ENCODE measurements at regions not wholly inside any gene's neighbourhood (a gene's known extent, or its start where the extent isn't known, plus 50 kb on each side); places are given as distances from the start of the nearest gene placed in this dataset.

DNA sequence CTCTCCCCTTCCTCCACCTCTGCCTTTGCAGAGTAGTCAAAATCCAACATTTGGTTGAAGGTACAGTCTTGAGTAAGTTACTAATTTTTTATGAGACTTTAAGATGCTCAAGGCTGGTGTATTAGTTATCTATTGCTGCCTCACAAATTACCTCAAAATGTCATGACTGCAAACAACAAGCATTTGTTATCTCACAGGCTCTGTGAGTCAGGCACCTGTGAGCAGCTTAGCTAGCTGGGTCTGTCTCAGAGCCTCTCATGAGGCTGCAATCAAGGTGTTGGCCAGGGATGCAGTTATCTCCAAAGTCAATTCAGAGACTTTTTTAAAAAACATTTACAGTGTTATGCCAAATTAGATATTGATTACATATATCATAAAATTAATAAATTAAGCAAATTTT lies 371.3 kb upstream of the RGMB start:
- ChIA-PET POLR2A (no interaction called here), CTCF (interaction anchor here (1.9 kb wide), 1 partner anchor 367 kb away, joined by 5 read pairs; no protein-coding TSS in a partner anchor)
- no peaks in the 10 kb centered on the region for H3K36me3 Mint-ChIP-seq
- H3K4me1 Mint-ChIP-seq = 0 out of 2 replicates have a peak, but pooled peaks cover 3% of the 10 kb centered on the region
- DNase-seq (ENCODE audit: low spot score) = no peak
- no peak overlapping the region for H3K27ac Mint-ChIP-seq
- H3K27me3 Mint-ChIP-seq (ENCODE audit: low read depth) = no peaks in the 10 kb centered on the region
- H3K9me3 Mint-ChIP-seq = no peaks in the 10 kb centered on the region
- no peak overlapping the region for H3K4me3 Mint-ChIP-seq
- TF ChIP-seq MLX (CRISPR knock-in tag; IDR thresholded peaks at IDR 0.05) (no peak), GTF2I (CRISPR knock-in tag; conservative IDR thresholded peaks at IDR 0.05) (no peak)
- ATAC-seq = no peak

DNA sequence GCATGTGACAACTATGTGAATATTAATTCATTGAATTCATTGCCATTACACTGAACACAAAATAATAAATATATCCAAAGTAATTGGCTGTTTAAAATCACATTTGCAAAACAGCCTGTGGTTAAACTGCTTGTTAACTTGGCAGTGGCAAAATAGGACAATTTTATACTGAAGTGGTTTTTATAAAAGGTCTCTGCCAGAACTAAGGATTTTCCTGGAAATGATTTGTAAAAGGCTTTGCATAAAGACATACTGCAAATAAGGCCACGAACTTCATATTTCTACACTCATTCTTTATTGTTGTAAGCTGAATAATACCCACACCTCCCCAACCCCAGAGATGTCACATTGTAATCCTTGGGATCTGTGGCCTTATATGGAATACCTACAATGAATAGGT lies 370.3 kb upstream of the RGMB start:
- no peaks in the 10 kb centered on the region for H3K27me3 Mint-ChIP-seq (ENCODE audit: low read depth)
- no peak overlapping the region for H3K4me3 Mint-ChIP-seq
- H3K36me3 Mint-ChIP-seq = no peaks in the 10 kb centered on the region
- DNase-seq (ENCODE audit: low spot score) (no peak), ATAC-seq (no peak)
- TF ChIP-seq CREM (CRISPR knock-in tag; IDR thresholded peaks at IDR 0.05) (no peak), ERG (CRISPR knock-in tag; IDR thresholded peaks at IDR 0.05) (no peak)
- TF ChIP-seq, protein P1, sequence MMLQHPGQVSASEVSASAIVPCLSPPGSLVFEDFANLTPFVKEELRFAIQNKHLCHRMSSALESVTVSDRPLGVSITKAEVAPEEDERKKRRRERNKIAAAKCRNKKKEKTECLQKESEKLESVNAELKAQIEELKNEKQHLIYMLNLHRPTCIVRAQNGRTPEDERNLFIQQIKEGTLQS (CRISPR knock-in tag; conservative IDR thresholded peaks at IDR 0.05) = no peak
- CTCF ChIA-PET = no interaction called here
- no peaks in the 10 kb centered on the region for H3K9me3 Mint-ChIP-seq
- POLR2A ChIA-PET = no interaction called here
- H3K27ac Mint-ChIP-seq = no peak overlapping the region
- 0 out of 2 replicates have a peak, but pooled peaks cover 3% of the 10 kb centered on the region for H3K4me1 Mint-ChIP-seq

DNA sequence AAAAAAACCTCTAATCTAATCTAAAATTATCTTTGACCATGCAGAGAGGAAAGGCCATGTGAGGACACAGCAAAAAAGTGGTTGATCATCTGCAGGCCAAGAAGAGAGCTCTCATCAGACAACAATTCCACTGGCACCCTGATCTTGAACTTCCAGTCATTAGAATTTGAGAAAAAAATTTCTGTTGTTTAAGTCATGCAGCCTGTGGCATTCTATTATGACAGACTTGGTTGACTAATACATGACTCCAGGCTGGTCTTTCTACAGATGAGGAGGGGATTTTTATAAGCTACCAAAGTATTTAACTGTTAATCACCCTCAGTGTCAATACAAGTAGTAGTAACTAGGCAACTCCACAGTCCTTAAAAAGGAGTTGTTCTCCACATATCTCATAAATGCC lies 358.5 kb upstream of the RGMB start:
- POLR2A ChIA-PET = no interaction called here
- CTCF ChIA-PET = interaction anchor here (1.0 kb wide), 1 partner anchor 320 kb away, joined by 3 read pairs; no protein-coding TSS in a partner anchor
- Mint-ChIP-seq H3K27me3 (ENCODE audit: low read depth) (no peaks in the 10 kb centered on the region), H3K4me3 (no peak overlapping the region), H3K4me1 (peaks cover 11% of the 10 kb centered on the region), H3K27ac (no peak overlapping the region), H3K9me3 (peaks cover 8% of the 10 kb centered on the region), H3K36me3 (no peaks in the 10 kb centered on the region)
- TF ChIP-seq GTF2I (CRISPR knock-in tag; conservative IDR thresholded peaks at IDR 0.05) = no peak
- TF ChIP-seq, protein P2, sequence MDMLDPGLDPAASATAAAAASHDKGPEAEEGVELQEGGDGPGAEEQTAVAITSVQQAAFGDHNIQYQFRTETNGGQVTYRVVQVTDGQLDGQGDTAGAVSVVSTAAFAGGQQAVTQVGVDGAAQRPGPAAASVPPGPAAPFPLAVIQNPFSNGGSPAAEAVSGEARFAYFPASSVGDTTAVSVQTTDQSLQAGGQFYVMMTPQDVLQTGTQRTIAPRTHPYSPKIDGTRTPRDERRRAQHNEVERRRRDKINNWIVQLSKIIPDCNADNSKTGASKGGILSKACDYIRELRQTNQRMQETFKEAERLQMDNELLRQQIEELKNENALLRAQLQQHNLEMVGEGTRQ (CRISPR knock-in tag; IDR thresholded peaks at IDR 0.05) = no peak
- no peak for TF ChIP-seq ELF4 (CRISPR knock-in tag; IDR thresholded peaks at IDR 0.05; ENCODE audit: low read depth)
- no peak for TF ChIP-seq ZNF232 (CRISPR knock-in tag; IDR thresholded peaks at IDR 0.05)
- TF ChIP-seq MAX (CRISPR knock-in tag; IDR thresholded peaks at IDR 0.05) = no peak
- TF ChIP-seq ESRRA (CRISPR knock-in tag; IDR thresholded peaks at IDR 0.05; ENCODE audit: borderline replicate concordance) = no peak
- TF ChIP-seq OVOL2 (CRISPR knock-in tag; IDR thresholded peaks at IDR 0.05; ENCODE audit: borderline replicate concordance) = no peak
- no peak for TF ChIP-seq JAZF1 (CRISPR knock-in tag; IDR thresholded peaks at IDR 0.05)
- no peak for TF ChIP-seq AFF4 (CRISPR knock-in tag; IDR thresholded peaks at IDR 0.05; ENCODE audit: borderline replicate concordance)
- no peak for TF ChIP-seq E2F4 (CRISPR knock-in tag; IDR thresholded peaks at IDR 0.05; ENCODE audit: borderline replicate concordance, low read depth)
- ATAC-seq (no peak), DNase-seq (ENCODE audit: low spot score) (no peak)

Measured in WTC11 (cell line).